ENCODE measurements at regions not wholly inside any gene's neighbourhood (a gene's known extent, or its start where the extent isn't known, plus 50 kb on each side); places are given as distances from the start of the nearest gene placed in this dataset.

GRCh38 chr10:60446070-60446833 lies 56.6 kb upstream of the ANK3 start:
- Histone ChIP-seq H3K4me1 (ENCODE audit: control insufficient read depth in 1 of 2, insufficient read depth in 2 of 2, low read length in 2 of 2) (peaks cover 2% of the 10 kb centered on the region in 2 donors), H3K27ac (ENCODE audit: low read depth in 1 of 2, low read length in 2 of 2) (peak overlapping the region; percentile 88 to 95), H3K27me3 (ENCODE audit: control insufficient read depth in 1 of 2, insufficient read depth in 2 of 2, low read length in 1 of 2) (no peaks in the 10 kb centered on the region), H3K9me3 (ENCODE audit: control insufficient read depth, low read length) (no peaks in the 10 kb centered on the region), H3K4me3 (ENCODE audit: low read length in 2 of 2) (no peak overlapping the region), H3K36me3 (ENCODE audit: control insufficient read depth in 1 of 2, insufficient read depth in 2 of 2, low read length in 1 of 2) (no peaks in the 10 kb centered on the region)
- ATAC-seq (ENCODE audit: low FRiP score) = no peak
- WGBS, 2 donors = 10 to 20% methylated on average over 5 of the region's 5 CpGs
- no peak for DNase-seq
- intact Hi-C loops (cut with DNase I) = loop anchor here in 1 of 2 donors (2.0 to 5.0 kb wide), 3 partner anchors 36 to 201 kb away; no protein-coding TSS in a partner anchor

- H3K36me3 ChIP-seq (ENCODE audit: control insufficient read depth in 1 of 2, insufficient read depth in 2 of 2, low read length in 1 of 2) = no peaks in the 10 kb centered on the region
- DNase-seq = no peak
- no peaks in the 10 kb centered on the region for H3K27me3 ChIP-seq (ENCODE audit: control insufficient read depth in 1 of 2, insufficient read depth in 2 of 2, low read length in 1 of 2)
- intact Hi-C loops (cut with DNase I) = loop anchor here (2.0 to 5.0 kb wide), 3 partner anchors 38 to 202 kb away; no protein-coding TSS in a partner anchor
- no peak for ATAC-seq (ENCODE audit: low FRiP score)
- no peaks in the 10 kb centered on the region for H3K9me3 ChIP-seq (ENCODE audit: control insufficient read depth, low read length)
- peaks cover 2% of the 10 kb centered on the region in 2 donors for H3K4me1 ChIP-seq (ENCODE audit: control insufficient read depth in 1 of 2, insufficient read depth in 2 of 2, low read length in 2 of 2)
- WGBS, 2 donors = 63 to 66% methylated on average over 1 of the region's 1 CpG
- no peak overlapping the region for H3K27ac ChIP-seq (ENCODE audit: low read depth in 1 of 2, low read length in 2 of 2)
- no peak overlapping the region for H3K4me3 ChIP-seq (ENCODE audit: low read length in 2 of 2)
These were observed 54.9 kb upstream of the ANK3 start for GRCh38 chr10:60444494-60445064.

- intact Hi-C loops (cut with DNase I) = no loop called here
- Histone ChIP-seq H3K9me3 (ENCODE audit: control insufficient read depth, low read length) (no peaks in the 10 kb centered on the region), H3K36me3 (ENCODE audit: control insufficient read depth in 1 of 2, insufficient read depth in 2 of 2, low read length in 1 of 2) (no peaks in the 10 kb centered on the region), H3K4me1 (ENCODE audit: control insufficient read depth in 1 of 2, insufficient read depth in 2 of 2, low read length in 2 of 2) (peaks cover 2% of the 10 kb centered on the region in 2 donors), H3K27me3 (ENCODE audit: control insufficient read depth in 1 of 2, insufficient read depth in 2 of 2, low read length in 1 of 2) (no peaks in the 10 kb centered on the region), H3K4me3 (ENCODE audit: low read length in 2 of 2) (no peak overlapping the region), H3K27ac (ENCODE audit: low read depth in 1 of 2, low read length in 2 of 2) (peak overlapping the region; percentile 28 to 49)
- WGBS, 2 donors = 2 to 8% methylated on average over 3 of the region's 3 CpGs
- DNase-seq (no peak), ATAC-seq (ENCODE audit: low FRiP score) (no peak)
These were observed 53.7 kb upstream of the ANK3 start for GRCh38 chr10:60443346-60443745.

GRCh38 chr10:60441515-60441914 lies 51.8 kb upstream of the ANK3 start:
- WGBS, 2 donors = 73 to 77% methylated on average over 1 of the region's 1 CpG
- intact Hi-C loops (cut with DNase I) = no loop called here
- H3K4me1 ChIP-seq (ENCODE audit: control insufficient read depth in 1 of 2, insufficient read depth in 2 of 2, low read length in 2 of 2) = peaks cover 2% of the 10 kb centered on the region in 2 donors

GRCh38 chr10:60439641-60440040 lies 50.0 kb upstream of the ANK3 start:
- WGBS, 2 donors = 88 to 95% methylated on average over 2 of the region's 2 CpGs
- H3K4me1 ChIP-seq (ENCODE audit: control insufficient read depth in 1 of 2, insufficient read depth in 2 of 2, low read length in 2 of 2) = peaks cover 0 to 2% of the 10 kb centered on the region in 2 donors
- no peaks in the 10 kb centered on the region for H3K9me3 ChIP-seq (ENCODE audit: control insufficient read depth, low read length)
- H3K4me3 ChIP-seq (ENCODE audit: low read length in 2 of 2) = no peak overlapping the region
- no peak overlapping the region for H3K27ac ChIP-seq (ENCODE audit: low read depth in 1 of 2, low read length in 2 of 2)
- ATAC-seq (ENCODE audit: low FRiP score) = no peak
- intact Hi-C loops (cut with DNase I) = loop anchor here in 1 of 2 donors (10.0 kb wide), 1 partner anchor 205 kb away; no protein-coding TSS in a partner anchor
- no peaks in the 10 kb centered on the region for H3K27me3 ChIP-seq (ENCODE audit: control insufficient read depth in 1 of 2, insufficient read depth in 2 of 2, low read length in 1 of 2)
- DNase-seq = no peak
- no peaks in the 10 kb centered on the region for H3K36me3 ChIP-seq (ENCODE audit: control insufficient read depth in 1 of 2, insufficient read depth in 2 of 2, low read length in 1 of 2)

More at GRCh38 chr10:60441515-60441914, 51.8 kb upstream of the ANK3 start:
- no peaks in the 10 kb centered on the region for H3K27me3 ChIP-seq (ENCODE audit: control insufficient read depth in 1 of 2, insufficient read depth in 2 of 2, low read length in 1 of 2)
- DNase-seq (no peak), ATAC-seq (ENCODE audit: low FRiP score) (no peak)
- H3K36me3 ChIP-seq (ENCODE audit: control insufficient read depth in 1 of 2, insufficient read depth in 2 of 2, low read length in 1 of 2) = no peaks in the 10 kb centered on the region
- no peak overlapping the region for H3K27ac ChIP-seq (ENCODE audit: low read depth in 1 of 2, low read length in 2 of 2)
- no peaks in the 10 kb centered on the region for H3K9me3 ChIP-seq (ENCODE audit: control insufficient read depth, low read length)
- no peak overlapping the region for H3K4me3 ChIP-seq (ENCODE audit: low read length in 2 of 2)
